ENCODE measurements at regions not wholly inside any gene's neighbourhood (a gene's known extent, or its start where the extent isn't known, plus 50 kb on each side); places are given as distances from the start of the nearest gene placed in this dataset.

DNA sequence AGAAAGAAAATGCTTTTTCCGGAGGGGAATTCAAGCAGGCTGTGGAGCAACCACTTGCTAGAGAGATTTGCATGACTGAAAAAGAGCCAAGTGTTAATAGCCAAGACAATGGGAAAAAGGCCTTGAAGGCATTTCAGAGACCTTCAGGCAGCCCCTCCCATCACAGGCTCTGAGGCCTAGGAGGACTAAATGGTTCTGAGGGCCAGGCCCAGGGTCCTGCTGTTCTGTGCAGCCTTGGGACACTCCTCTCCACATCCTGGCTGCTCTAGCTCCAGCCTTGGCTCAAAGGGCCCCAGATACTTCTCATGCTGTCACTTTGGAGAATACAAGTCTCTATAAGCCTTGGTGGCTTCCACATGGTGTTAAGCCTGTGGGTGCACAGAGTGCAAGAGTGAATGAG lies 81.8 kb downstream of the B3GNT2 start:
- TF ChIP-seq, protein P1, sequence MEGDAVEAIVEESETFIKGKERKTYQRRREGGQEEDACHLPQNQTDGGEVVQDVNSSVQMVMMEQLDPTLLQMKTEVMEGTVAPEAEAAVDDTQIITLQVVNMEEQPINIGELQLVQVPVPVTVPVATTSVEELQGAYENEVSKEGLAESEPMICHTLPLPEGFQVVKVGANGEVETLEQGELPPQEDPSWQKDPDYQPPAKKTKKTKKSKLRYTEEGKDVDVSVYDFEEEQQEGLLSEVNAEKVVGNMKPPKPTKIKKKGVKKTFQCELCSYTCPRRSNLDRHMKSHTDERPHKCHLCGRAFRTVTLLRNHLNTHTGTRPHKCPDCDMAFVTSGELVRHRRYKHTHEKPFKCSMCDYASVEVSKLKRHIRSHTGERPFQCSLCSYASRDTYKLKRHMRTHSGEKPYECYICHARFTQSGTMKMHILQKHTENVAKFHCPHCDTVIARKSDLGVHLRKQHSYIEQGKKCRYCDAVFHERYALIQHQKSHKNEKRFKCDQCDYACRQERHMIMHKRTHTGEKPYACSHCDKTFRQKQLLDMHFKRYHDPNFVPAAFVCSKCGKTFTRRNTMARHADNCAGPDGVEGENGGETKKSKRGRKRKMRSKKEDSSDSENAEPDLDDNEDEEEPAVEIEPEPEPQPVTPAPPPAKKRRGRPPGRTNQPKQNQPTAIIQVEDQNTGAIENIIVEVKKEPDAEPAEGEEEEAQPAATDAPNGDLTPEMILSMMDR (IDR thresholded peaks at IDR 0.05; ENCODE audit: low read depth, low read length), result no peak
- no peak for DNase-seq (ENCODE audit: low read depth, low spot score)
- in situ Hi-C loops (cut with HindIII; ENCODE audit: low sequenced_read_pairs), result no loop called here
- H3K4me3 ChIP-seq (ENCODE audit: low read depth, low read length), result no peak overlapping the region

Data from astrocyte of the spinal cord (primary cell).